Nephron (organoid): ENCODE measurements at regions not wholly inside any gene's neighbourhood (a gene's known extent, or its start where the extent isn't known, plus 50 kb on each side); places are given as distances from the start of the nearest gene placed in this dataset.
A peak's percentile ranks its signal among the peaks of the same experiment; 100 is the strongest.
"Not testable (repeated sequence)": the region's sequence is repeated elsewhere in the genome, so short reads cannot be mapped to it uniquely, and the experiment has no call there.

Experiments used
- H3K27ac Mint-ChIP-seq, 3 experiments: 2 replicates each; pipeline ENCODE4 v1.8.0; 2020; ENCODE audit warnings: mixed read lengths in 3 of 3, mild to moderate bottlenecking in 2 of 3, moderate library complexity in 1 of 3
- H3K27me3 Mint-ChIP-seq: 2 replicates; pipeline ENCODE4 v1.8.0; 2021; ENCODE audit warnings: low read depth, mild to moderate bottlenecking, moderate library complexity, mixed read lengths
- H3K36me3 Mint-ChIP-seq: 2 replicates; pipeline ENCODE4 v1.8.0; 2020; ENCODE audit warnings: low read depth, mixed read lengths
- H3K4me1 Mint-ChIP-seq: 2 replicates; pipeline ENCODE4 v1.8.0; 2020; ENCODE audit warnings: mixed read lengths
- H3K4me3 Mint-ChIP-seq, 3 experiments: 2 replicates each; pipeline ENCODE4 v1.8.0; 2020; ENCODE audit warnings: mild to moderate bottlenecking in 3 of 3, mixed read lengths in 3 of 3, moderate library complexity in 2 of 3
- H3K9me3 Mint-ChIP-seq: 2 replicates; pipeline ENCODE4 v1.8.0; 2020; ENCODE audit warnings: mixed read lengths
- CTCF ChIP-seq, 3 experiments: fragments of 200-600 bp; sonication (generic); IDR thresholded peaks; one replicate each; pipeline ENCODE4 v1.5.0; 2021; ENCODE audit warnings: antibody characterized with exemption in 3 of 3; ENCODE audit not compliant: unreplicated experiment in 3 of 3

- Mint-ChIP-seq H3K36me3 (no peaks in the 10 kb centered on the region), H3K27me3 (no peaks in the 10 kb centered on the region), H3K4me1 (no peaks in the 10 kb centered on the region), H3K9me3 (no peaks in the 10 kb centered on the region), H3K27ac (no peak overlapping the region), H3K4me3 (no peak overlapping the region)
- TF ChIP-seq CTCF (IDR thresholded peaks at IDR 0.05; ENCODE audit: unreplicated experiment in 3 of 3), result no peak
Measured at GRCh38 chrX:93264261-93265002, 408.9 kb downstream of the NAP1L3 start.

- peak in 2 of 3 experiments; percentile 11 to 14 for TF ChIP-seq CTCF (IDR thresholded peaks at IDR 0.05; ENCODE audit: unreplicated experiment in 3 of 3)
- Mint-ChIP-seq H3K9me3 (no peaks in the 10 kb centered on the region), H3K27me3 (no peaks in the 10 kb centered on the region), H3K4me3 (no peak overlapping the region), H3K27ac (no peak overlapping the region), H3K36me3 (no peaks in the 10 kb centered on the region), H3K4me1 (no peaks in the 10 kb centered on the region)
Measured at GRCh38 chrX:93259029-93259428, 414.3 kb downstream of the NAP1L3 start.

GRCh38 chrX:93242897-93243296 lies 430.5 kb downstream of the NAP1L3 start:
- TF ChIP-seq CTCF (IDR thresholded peaks at IDR 0.05; ENCODE audit: unreplicated experiment in 3 of 3), result no peak
- H3K27ac Mint-ChIP-seq, result no peak overlapping the region
- H3K27me3 Mint-ChIP-seq, result no peaks in the 10 kb centered on the region
- H3K36me3 Mint-ChIP-seq, result no peaks in the 10 kb centered on the region
- H3K4me3 Mint-ChIP-seq, result no peak overlapping the region
- no peaks in the 10 kb centered on the region for H3K4me1 Mint-ChIP-seq
- H3K9me3 Mint-ChIP-seq, result no peaks in the 10 kb centered on the region

GRCh38 chrX:93235494-93236256 lies 437.7 kb downstream of the NAP1L3 start:
- not testable (repeated sequence) for H3K36me3 Mint-ChIP-seq, H3K4me3 Mint-ChIP-seq, H3K4me1 Mint-ChIP-seq, H3K27me3 Mint-ChIP-seq, H3K9me3 Mint-ChIP-seq, H3K27ac Mint-ChIP-seq

GRCh38 chrX:93229036-93229435 lies 444.3 kb downstream of the NAP1L3 start:
- Mint-ChIP-seq H3K27me3 (no peaks in the 10 kb centered on the region), H3K9me3 (no peaks in the 10 kb centered on the region), H3K36me3 (no peaks in the 10 kb centered on the region), H3K27ac (no peak overlapping the region), H3K4me1 (no peaks in the 10 kb centered on the region), H3K4me3 (no peak overlapping the region)
- TF ChIP-seq CTCF (IDR thresholded peaks at IDR 0.05; ENCODE audit: unreplicated experiment in 3 of 3), result no peak
